ENCODE measurements at regions not wholly inside any gene's neighbourhood (a gene's known extent, or its start where the extent isn't known, plus 50 kb on each side); places are given as distances from the start of the nearest gene placed in this dataset.

DNA sequence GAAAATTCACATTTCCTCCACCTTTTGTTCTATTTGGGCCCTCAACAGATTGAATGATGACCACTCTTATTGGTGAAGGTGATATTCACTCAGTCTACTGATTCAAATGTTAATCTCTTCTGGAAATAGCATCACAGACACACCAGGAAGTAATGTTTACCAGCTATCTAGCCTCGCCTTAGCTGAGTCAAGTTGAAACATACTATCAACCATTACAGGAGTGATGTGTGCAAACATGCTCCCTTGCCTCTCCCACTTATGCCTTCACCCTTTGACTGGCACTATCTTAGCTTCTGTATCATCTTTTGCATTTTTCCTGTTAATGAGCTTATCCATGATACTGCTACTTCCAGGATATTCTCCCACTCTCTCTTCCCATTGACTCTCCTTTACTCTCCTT lies 191.9 kb downstream of the CENPW start:
- FAIRE-seq = no peak
- H3K4me1 ChIP-seq (ENCODE audit: insufficient read depth, low read length) = no peaks in the 10 kb centered on the region
- Mint-ChIP-seq H3K9me3 (ENCODE audit: unreplicated experiment) (no peaks in the 10 kb centered on the region), H3K4me3 (ENCODE audit: unreplicated experiment) (no peak overlapping the region), H3K27ac (ENCODE audit: unreplicated experiment) (no peak overlapping the region), H3K36me3 (ENCODE audit: low read depth, unreplicated experiment) (no peaks in the 10 kb centered on the region), H3K27me3 (ENCODE audit: low read depth, unreplicated experiment) (no peaks in the 10 kb centered on the region), H3K4me1 (ENCODE audit: low read depth, unreplicated experiment) (no peaks in the 10 kb centered on the region)
- H3K4me3 ChIP-seq (ENCODE audit: insufficient read depth, low read depth, low read length) = no peak overlapping the region
- no peak overlapping the region for H3K9ac ChIP-seq (ENCODE audit: low read length)
- no peak for TF ChIP-seq EZH2 (IDR thresholded peaks at IDR 0.05; ENCODE audit: insufficient read depth, low read length)
- no peak for TF ChIP-seq CTCF (IDR thresholded peaks at IDR 0.05; ENCODE audit: insufficient read depth, low read depth, low read length)
- H2AFZ ChIP-seq (ENCODE audit: low read depth, low read length) = no peak overlapping the region
- H4K20me1 ChIP-seq (ENCODE audit: insufficient read depth, low read length) = no peaks in the 10 kb centered on the region
- no peak overlapping the region for H3K27ac ChIP-seq (ENCODE audit: low read depth, low read length)
- no peaks in the 10 kb centered on the region for H3K79me2 ChIP-seq (ENCODE audit: insufficient read depth, low read length)
- no peaks in the 10 kb centered on the region for H3K9me3 ChIP-seq (ENCODE audit: insufficient read depth, low read depth, low read length)
- no peaks in the 10 kb centered on the region for H3K36me3 ChIP-seq (ENCODE audit: insufficient read depth, low read length)
- H3K27me3 ChIP-seq (ENCODE audit: insufficient read depth, low read length) = no peaks in the 10 kb centered on the region
- no peak for DNase-seq (ENCODE audit: low read depth)
- H3K4me2 ChIP-seq (ENCODE audit: low read length) = no peak overlapping the region

- Histone ChIP-seq H3K4me2 (ENCODE audit: low read length) (no peak overlapping the region), H3K79me2 (ENCODE audit: insufficient read depth, low read length) (no peaks in the 10 kb centered on the region), H3K27me3 (ENCODE audit: insufficient read depth, low read length) (no peaks in the 10 kb centered on the region), H3K27ac (ENCODE audit: low read depth, low read length) (no peak overlapping the region), H3K9ac (ENCODE audit: low read length) (no peak overlapping the region), H3K9me3 (ENCODE audit: insufficient read depth, low read depth, low read length) (no peaks in the 10 kb centered on the region), H3K4me1 (ENCODE audit: insufficient read depth, low read length) (peaks cover 6% of the 10 kb centered on the region), H3K36me3 (ENCODE audit: insufficient read depth, low read length) (no peaks in the 10 kb centered on the region), H3K4me3 (ENCODE audit: insufficient read depth, low read depth, low read length) (no peak overlapping the region), H4K20me1 (ENCODE audit: insufficient read depth, low read length) (no peaks in the 10 kb centered on the region), H2AFZ (ENCODE audit: low read depth, low read length) (no peak overlapping the region)
- DNase-seq (ENCODE audit: low read depth) = no peak
- no peaks in the 10 kb centered on the region for H3K9me3 Mint-ChIP-seq (ENCODE audit: unreplicated experiment)
- FAIRE-seq = no peak
- TF ChIP-seq EZH2 (IDR thresholded peaks at IDR 0.05; ENCODE audit: insufficient read depth, low read length) (no peak), CTCF (IDR thresholded peaks at IDR 0.05; ENCODE audit: insufficient read depth, low read depth, low read length) (no peak)
- H3K4me3 Mint-ChIP-seq (ENCODE audit: unreplicated experiment) = no peak overlapping the region
- H3K27me3 Mint-ChIP-seq (ENCODE audit: low read depth, unreplicated experiment) = no peaks in the 10 kb centered on the region
- H3K27ac Mint-ChIP-seq (ENCODE audit: unreplicated experiment) = no peak overlapping the region
- no peaks in the 10 kb centered on the region for H3K36me3 Mint-ChIP-seq (ENCODE audit: low read depth, unreplicated experiment)
- H3K4me1 Mint-ChIP-seq (ENCODE audit: low read depth, unreplicated experiment) = peaks cover 4% of the 10 kb centered on the region
Measured at GRCh38 chr6:126534401-126534800, 194.5 kb downstream of the CENPW start.

DNA sequence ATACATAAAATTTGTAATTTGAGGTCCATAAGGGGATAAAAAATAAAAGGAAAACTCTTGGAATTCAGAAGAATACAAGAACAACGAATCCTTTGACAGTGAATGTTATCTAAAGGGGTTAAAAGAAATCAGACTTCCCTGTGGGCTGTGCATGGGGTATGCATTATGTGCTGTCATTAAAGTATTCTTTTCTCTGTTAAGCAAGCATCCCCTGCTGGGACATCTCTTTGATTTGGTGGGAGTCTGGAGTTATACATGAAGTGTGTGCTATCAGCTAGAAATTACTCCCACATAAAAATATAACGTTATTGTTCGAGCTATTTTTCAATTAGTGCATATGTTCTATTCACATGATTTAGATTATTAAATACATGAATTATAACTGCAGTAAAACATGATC lies 195.2 kb downstream of the CENPW start:
- Mint-ChIP-seq H3K27ac (ENCODE audit: unreplicated experiment) (no peak overlapping the region), H3K9me3 (ENCODE audit: unreplicated experiment) (no peaks in the 10 kb centered on the region), H3K4me3 (ENCODE audit: unreplicated experiment) (no peak overlapping the region), H3K27me3 (ENCODE audit: low read depth, unreplicated experiment) (no peaks in the 10 kb centered on the region), H3K4me1 (ENCODE audit: low read depth, unreplicated experiment) (peaks cover 5% of the 10 kb centered on the region), H3K36me3 (ENCODE audit: low read depth, unreplicated experiment) (no peaks in the 10 kb centered on the region)
- TF ChIP-seq CTCF (IDR thresholded peaks at IDR 0.05; ENCODE audit: insufficient read depth, low read depth, low read length) (no peak), EZH2 (IDR thresholded peaks at IDR 0.05; ENCODE audit: insufficient read depth, low read length) (no peak)
- Histone ChIP-seq H3K4me2 (ENCODE audit: low read length) (no peak overlapping the region), H3K27ac (ENCODE audit: low read depth, low read length) (no peak overlapping the region), H3K36me3 (ENCODE audit: insufficient read depth, low read length) (no peaks in the 10 kb centered on the region), H3K9ac (ENCODE audit: low read length) (no peak overlapping the region), H2AFZ (ENCODE audit: low read depth, low read length) (no peak overlapping the region), H3K79me2 (ENCODE audit: insufficient read depth, low read length) (no peaks in the 10 kb centered on the region), H3K4me1 (ENCODE audit: insufficient read depth, low read length) (peaks cover 6% of the 10 kb centered on the region), H3K9me3 (ENCODE audit: insufficient read depth, low read depth, low read length) (no peaks in the 10 kb centered on the region), H3K27me3 (ENCODE audit: insufficient read depth, low read length) (no peaks in the 10 kb centered on the region), H3K4me3 (ENCODE audit: insufficient read depth, low read depth, low read length) (no peak overlapping the region), H4K20me1 (ENCODE audit: insufficient read depth, low read length) (no peaks in the 10 kb centered on the region)
- FAIRE-seq (no peak), DNase-seq (ENCODE audit: low read depth) (no peak)
